ENCODE measurements at regions not wholly inside any gene's neighbourhood (a gene's known extent, or its start where the extent isn't known, plus 50 kb on each side); places are given as distances from the start of the nearest gene placed in this dataset.
"Not testable (repeated sequence)": the region's sequence is repeated elsewhere in the genome, so short reads cannot be mapped to it uniquely, and the experiment has no call there.

GRCh38 chr2:210730672-210731071 is 174.3 kb downstream of the CPS1 start:
- H3K27ac ChIP-seq (ENCODE audit: low read depth in 1 of 2, low read length in 1 of 2), result no peak overlapping the region
- WGBS, result 92% methylated on average over 2 of the region's 2 CpGs

GRCh38 chr2:210746826-210747225 is 190.4 kb downstream of the CPS1 start:
- not testable (repeated sequence) for H3K4me3 ChIP-seq (ENCODE audit: low read length in 2 of 2); H3K4me1 ChIP-seq (ENCODE audit: control insufficient read depth in 2 of 2, insufficient read depth in 2 of 2, low read length in 2 of 2); H3K27me3 ChIP-seq (ENCODE audit: control insufficient read depth in 2 of 2, insufficient read depth in 1 of 2, low read length in 1 of 2); H3K36me3 ChIP-seq (ENCODE audit: control insufficient read depth in 2 of 2, insufficient read depth in 2 of 2, low read length in 1 of 2); DNase-seq (ENCODE audit: low read depth in 6 of 9, low spot score in 9 of 9); H3K27ac ChIP-seq (ENCODE audit: low read depth in 1 of 2, low read length in 1 of 2); H3K9me3 ChIP-seq (ENCODE audit: control insufficient read depth in 2 of 2, insufficient read depth in 1 of 2, low read length in 1 of 2)
- 49% methylated on average over 9 of the region's 9 CpGs for WGBS

More at GRCh38 chr2:210730672-210731071, 174.3 kb downstream of the CPS1 start:
- Histone ChIP-seq H3K27me3 (ENCODE audit: control insufficient read depth in 2 of 2, insufficient read depth in 1 of 2, low read length in 1 of 2) (no peaks in the 10 kb centered on the region), H3K4me3 (ENCODE audit: low read length in 2 of 2) (no peak overlapping the region), H3K36me3 (ENCODE audit: control insufficient read depth in 2 of 2, insufficient read depth in 2 of 2, low read length in 1 of 2) (no peaks in the 10 kb centered on the region), H3K4me1 (ENCODE audit: control insufficient read depth in 2 of 2, insufficient read depth in 2 of 2, low read length in 2 of 2) (no peaks in the 10 kb centered on the region), H3K9me3 (ENCODE audit: control insufficient read depth in 2 of 2, insufficient read depth in 1 of 2, low read length in 1 of 2) (no peaks in the 10 kb centered on the region)
- DNase-seq (ENCODE audit: low read depth in 6 of 9, low spot score in 9 of 9), result no peak

DNA sequence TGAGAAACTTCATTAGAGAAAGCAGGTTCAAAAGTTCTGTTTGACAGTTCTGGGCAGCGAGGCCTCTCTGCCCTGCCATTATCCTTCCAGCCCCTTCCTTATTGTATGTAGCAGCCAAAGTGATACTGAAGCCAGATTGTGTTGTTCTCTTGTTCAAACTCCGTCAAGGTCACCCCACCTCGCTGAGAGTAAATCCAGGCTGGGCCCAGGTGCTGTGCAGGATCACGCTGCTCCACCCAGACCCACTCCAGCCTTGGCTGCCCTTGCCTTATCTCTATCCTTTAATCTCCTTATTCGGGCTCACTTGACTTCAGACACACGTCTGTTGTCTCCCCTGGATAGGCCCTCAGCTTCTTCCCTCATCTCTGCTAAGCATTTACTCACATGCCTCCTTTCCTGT is 196.1 kb downstream of the CPS1 start:
- H3K36me3 ChIP-seq (ENCODE audit: control insufficient read depth in 2 of 2, insufficient read depth in 2 of 2, low read length in 1 of 2), result no peaks in the 10 kb centered on the region
- WGBS, result 82% methylated on average over 6 of the region's 6 CpGs
- H3K27me3 ChIP-seq (ENCODE audit: control insufficient read depth in 2 of 2, insufficient read depth in 1 of 2, low read length in 1 of 2), result no peaks in the 10 kb centered on the region
- H3K4me3 ChIP-seq (ENCODE audit: low read length in 2 of 2), result no peak overlapping the region
- H3K4me1 ChIP-seq (ENCODE audit: control insufficient read depth in 2 of 2, insufficient read depth in 2 of 2, low read length in 2 of 2), result no peaks in the 10 kb centered on the region
- H3K9me3 ChIP-seq (ENCODE audit: control insufficient read depth in 2 of 2, insufficient read depth in 1 of 2, low read length in 1 of 2), result no peaks in the 10 kb centered on the region
- H3K27ac ChIP-seq (ENCODE audit: low read depth in 1 of 2, low read length in 1 of 2), result no peak overlapping the region
- no peak for DNase-seq (ENCODE audit: low read depth in 6 of 9, low spot score in 9 of 9)

DNA sequence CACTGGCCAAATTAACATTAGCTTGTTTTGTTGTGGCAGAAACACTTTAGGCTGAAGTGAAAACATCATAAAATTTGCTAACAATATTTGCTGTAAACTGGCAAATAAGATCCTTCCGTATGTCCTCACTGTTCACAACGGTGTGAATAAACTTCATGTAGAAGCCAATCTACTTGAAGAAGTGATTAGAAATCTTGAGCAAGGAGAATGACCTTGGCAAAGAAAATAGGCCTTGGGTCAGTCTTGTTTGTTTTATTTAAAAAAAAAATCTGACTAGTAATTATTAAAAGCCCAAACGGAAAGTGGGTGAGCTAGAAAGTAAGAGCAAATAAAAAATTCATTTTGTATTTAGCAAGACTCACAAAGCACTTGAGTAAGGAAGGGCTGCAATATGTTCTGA is 197.0 kb downstream of the CPS1 start:
- DNase-seq (ENCODE audit: low read depth in 6 of 9, low spot score in 9 of 9), result no peak
- no peak overlapping the region for H3K27ac ChIP-seq (ENCODE audit: low read depth in 1 of 2, low read length in 1 of 2)
- no peak overlapping the region for H3K4me3 ChIP-seq (ENCODE audit: low read length in 2 of 2)
- H3K9me3 ChIP-seq (ENCODE audit: control insufficient read depth in 2 of 2, insufficient read depth in 1 of 2, low read length in 1 of 2), result no peaks in the 10 kb centered on the region
- no peaks in the 10 kb centered on the region for H3K36me3 ChIP-seq (ENCODE audit: control insufficient read depth in 2 of 2, insufficient read depth in 2 of 2, low read length in 1 of 2)
- H3K27me3 ChIP-seq (ENCODE audit: control insufficient read depth in 2 of 2, insufficient read depth in 1 of 2, low read length in 1 of 2), result no peaks in the 10 kb centered on the region
- H3K4me1 ChIP-seq (ENCODE audit: control insufficient read depth in 2 of 2, insufficient read depth in 2 of 2, low read length in 2 of 2), result no peaks in the 10 kb centered on the region
- WGBS, result 92% methylated on average over 3 of the region's 3 CpGs

DNA sequence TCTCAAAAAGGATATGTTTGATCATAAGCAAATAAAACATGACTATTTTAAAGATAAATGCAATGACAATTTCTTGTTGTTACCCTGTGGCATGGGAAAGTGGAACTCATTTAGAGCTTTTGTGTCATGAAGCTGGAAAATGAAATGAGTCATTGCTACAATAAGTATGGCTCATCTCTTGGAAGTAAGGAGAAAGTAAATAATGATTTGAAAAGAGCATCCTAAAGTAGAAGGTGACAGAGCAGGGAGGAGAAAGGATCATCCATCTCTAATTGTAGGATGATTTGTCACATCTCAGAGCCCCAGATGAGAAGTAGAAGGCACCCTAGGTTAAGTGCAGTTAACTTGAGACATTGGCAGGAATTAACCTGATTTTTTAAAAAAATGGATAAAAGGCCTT is 200.5 kb downstream of the CPS1 start:
- H3K36me3 ChIP-seq (ENCODE audit: control insufficient read depth in 2 of 2, insufficient read depth in 2 of 2, low read length in 1 of 2), result no peaks in the 10 kb centered on the region
- no peak overlapping the region for H3K27ac ChIP-seq (ENCODE audit: low read depth in 1 of 2, low read length in 1 of 2)
- H3K4me1 ChIP-seq (ENCODE audit: control insufficient read depth in 2 of 2, insufficient read depth in 2 of 2, low read length in 2 of 2), result no peaks in the 10 kb centered on the region
- no peaks in the 10 kb centered on the region for H3K27me3 ChIP-seq (ENCODE audit: control insufficient read depth in 2 of 2, insufficient read depth in 1 of 2, low read length in 1 of 2)
- no peaks in the 10 kb centered on the region for H3K9me3 ChIP-seq (ENCODE audit: control insufficient read depth in 2 of 2, insufficient read depth in 1 of 2, low read length in 1 of 2)
- no peak overlapping the region for H3K4me3 ChIP-seq (ENCODE audit: low read length in 2 of 2)
- no peak for DNase-seq (ENCODE audit: low read depth in 6 of 9, low spot score in 9 of 9)

DNA sequence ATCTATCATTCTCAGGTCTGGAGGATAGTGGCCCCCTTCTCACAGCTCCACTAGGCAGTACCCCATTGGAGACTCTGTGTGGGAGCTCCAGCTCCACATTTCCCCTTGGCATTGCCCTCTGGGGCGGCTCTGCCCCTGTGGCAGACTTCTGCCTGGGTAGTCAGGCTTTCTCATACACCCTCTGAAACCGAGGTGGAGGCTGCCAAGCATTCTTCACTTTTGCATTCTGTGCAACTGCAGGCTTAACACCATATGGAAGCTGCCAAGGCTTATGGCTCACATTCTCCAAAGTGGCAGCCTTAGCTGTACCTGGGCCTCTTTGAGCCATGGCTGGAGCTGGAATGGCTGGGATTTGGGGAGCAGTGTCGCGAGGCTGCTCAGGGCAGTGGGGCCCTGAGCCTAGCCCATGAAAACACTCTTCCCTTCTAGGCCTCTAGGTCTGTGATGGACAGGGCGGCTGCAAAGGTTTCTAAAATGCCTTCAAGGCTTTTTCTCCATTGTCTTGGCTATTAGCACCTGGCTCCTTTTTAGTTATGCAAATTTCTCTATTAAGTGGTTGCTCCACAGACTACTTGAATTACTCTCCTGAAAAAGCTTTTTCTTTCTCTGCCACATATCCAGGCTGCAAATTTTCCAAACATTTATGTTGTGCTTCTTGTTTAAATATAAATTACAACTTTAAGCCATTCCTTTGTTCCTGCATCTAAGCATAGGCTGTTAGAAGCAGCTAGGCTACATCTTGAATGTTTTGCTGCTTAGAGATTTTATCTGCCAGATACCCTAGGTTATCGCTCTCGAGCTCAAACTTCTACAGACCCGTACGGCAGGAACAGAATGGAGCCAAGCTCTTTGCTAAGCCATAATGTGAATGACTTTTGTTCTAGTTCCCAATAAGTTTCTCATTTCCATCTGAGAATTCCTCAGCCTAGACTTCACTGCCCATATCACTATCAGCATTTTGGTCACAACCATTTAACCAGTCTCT is 206.5 kb downstream of the CPS1 start:
- H3K9me3 ChIP-seq (ENCODE audit: control insufficient read depth in 2 of 2, insufficient read depth in 1 of 2, low read length in 1 of 2), result no peaks in the 10 kb centered on the region
- no peaks in the 10 kb centered on the region for H3K27me3 ChIP-seq (ENCODE audit: control insufficient read depth in 2 of 2, insufficient read depth in 1 of 2, low read length in 1 of 2)
- H3K4me1 ChIP-seq (ENCODE audit: control insufficient read depth in 2 of 2, insufficient read depth in 2 of 2, low read length in 2 of 2), result no peaks in the 10 kb centered on the region
- no peak for DNase-seq (ENCODE audit: low read depth in 6 of 9, low spot score in 9 of 9)
- H3K27ac ChIP-seq (ENCODE audit: low read depth in 1 of 2, low read length in 1 of 2), result no peak overlapping the region
- H3K4me3 ChIP-seq (ENCODE audit: low read length in 2 of 2), result no peak overlapping the region
- no peaks in the 10 kb centered on the region for H3K36me3 ChIP-seq (ENCODE audit: control insufficient read depth in 2 of 2, insufficient read depth in 2 of 2, low read length in 1 of 2)
- whole genome bisulfite sequencing, result 83% methylated on average over 9 of the region's 9 CpGs

DNA sequence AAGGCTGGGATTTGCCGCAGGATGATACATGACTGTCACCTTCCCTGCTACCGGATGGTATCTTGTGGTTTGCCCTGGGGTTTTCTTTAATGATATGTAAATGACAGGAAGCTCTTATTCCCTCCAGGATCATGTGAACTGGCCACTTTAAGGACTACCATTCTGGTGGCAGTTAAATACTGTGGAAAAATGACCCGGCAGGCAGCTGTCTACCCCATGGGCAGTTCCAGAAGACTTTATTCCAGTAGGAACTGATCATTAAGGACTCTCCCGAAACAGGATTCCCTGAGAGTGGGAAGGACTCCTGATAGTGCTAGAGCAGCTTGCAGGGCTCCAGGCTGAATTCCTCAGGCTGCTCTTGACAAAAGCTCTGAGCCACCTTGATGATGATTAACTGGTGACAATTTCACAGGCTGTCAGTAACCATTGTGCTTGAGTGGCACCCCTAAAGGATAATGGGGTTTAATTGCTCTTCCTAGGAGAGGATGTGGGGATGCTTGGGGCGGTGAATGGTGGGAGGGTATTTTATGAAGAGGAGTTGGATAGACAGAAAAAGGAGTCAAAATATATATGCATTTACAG is 212.0 kb downstream of the CPS1 start:
- Histone ChIP-seq H3K9me3 (ENCODE audit: control insufficient read depth in 2 of 2, insufficient read depth in 1 of 2, low read length in 1 of 2) (no peaks in the 10 kb centered on the region), H3K36me3 (ENCODE audit: control insufficient read depth in 2 of 2, insufficient read depth in 2 of 2, low read length in 1 of 2) (no peaks in the 10 kb centered on the region), H3K27ac (ENCODE audit: low read depth in 1 of 2, low read length in 1 of 2) (no peak overlapping the region), H3K4me1 (ENCODE audit: control insufficient read depth in 2 of 2, insufficient read depth in 2 of 2, low read length in 2 of 2) (no peaks in the 10 kb centered on the region), H3K27me3 (ENCODE audit: control insufficient read depth in 2 of 2, insufficient read depth in 1 of 2, low read length in 1 of 2) (no peaks in the 10 kb centered on the region), H3K4me3 (ENCODE audit: low read length in 2 of 2) (no peak overlapping the region)
- no peak for DNase-seq (ENCODE audit: low read depth in 6 of 9, low spot score in 9 of 9)
- 87% methylated on average over 5 of the region's 5 CpGs for WGBS

GRCh38 chr2:210776756-210777155 is 220.4 kb downstream of the CPS1 start:
- Histone ChIP-seq H3K4me1 (ENCODE audit: control insufficient read depth in 2 of 2, insufficient read depth in 2 of 2, low read length in 2 of 2) (no peaks in the 10 kb centered on the region), H3K27me3 (ENCODE audit: control insufficient read depth in 2 of 2, insufficient read depth in 1 of 2, low read length in 1 of 2) (no peaks in the 10 kb centered on the region), H3K9me3 (ENCODE audit: control insufficient read depth in 2 of 2, insufficient read depth in 1 of 2, low read length in 1 of 2) (no peaks in the 10 kb centered on the region)

GRCh38 chr2:210782222-210782621 is 225.8 kb downstream of the CPS1 start:
- DNase-seq (ENCODE audit: low read depth in 6 of 9, low spot score in 9 of 9), result no peak
- Histone ChIP-seq H3K36me3 (ENCODE audit: control insufficient read depth in 2 of 2, insufficient read depth in 2 of 2, low read length in 1 of 2) (no peaks in the 10 kb centered on the region), H3K27me3 (ENCODE audit: control insufficient read depth in 2 of 2, insufficient read depth in 1 of 2, low read length in 1 of 2) (no peaks in the 10 kb centered on the region), H3K9me3 (ENCODE audit: control insufficient read depth in 2 of 2, insufficient read depth in 1 of 2, low read length in 1 of 2) (no peaks in the 10 kb centered on the region), H3K27ac (ENCODE audit: low read depth in 1 of 2, low read length in 1 of 2) (no peak overlapping the region), H3K4me1 (ENCODE audit: control insufficient read depth in 2 of 2, insufficient read depth in 2 of 2, low read length in 2 of 2) (no peaks in the 10 kb centered on the region), H3K4me3 (ENCODE audit: low read length in 2 of 2) (no peak overlapping the region)
- WGBS, result 93% methylated on average over 3 of the region's 3 CpGs

More at GRCh38 chr2:210776756-210777155, 220.4 kb downstream of the CPS1 start:
- DNase-seq (ENCODE audit: low read depth in 6 of 9, low spot score in 9 of 9), result no peak
- H3K4me3 ChIP-seq (ENCODE audit: low read length in 2 of 2), result no peak overlapping the region
- H3K36me3 ChIP-seq (ENCODE audit: control insufficient read depth in 2 of 2, insufficient read depth in 2 of 2, low read length in 1 of 2), result no peaks in the 10 kb centered on the region
- H3K27ac ChIP-seq (ENCODE audit: low read depth in 1 of 2, low read length in 1 of 2), result no peak overlapping the region

All from thymus (tissue), 11 donors.